HG03280 (cell line): ENCODE measurements at regions not wholly inside any gene's neighbourhood (a gene's known extent, or its start where the extent isn't known, plus 50 kb on each side); places are given as distances from the start of the nearest gene placed in this dataset.
"Not testable (repeated sequence)": the region's sequence is repeated elsewhere in the genome, so short reads cannot be mapped to it uniquely, and the experiment has no call there.

Experiments
- ATAC-seq: cut with Tn5 transposase; IDR thresholded peaks from one replicate; pipeline ENCODE4 v1.9.1; 2021; ENCODE audit warnings: mild to moderate bottlenecking, moderate library complexity; ENCODE audit not compliant: unreplicated experiment

GRCh38 chr7:39824456-39825200 lies 125.4 kb upstream of the CDK13 start:
- no peak for ATAC-seq

DNA sequence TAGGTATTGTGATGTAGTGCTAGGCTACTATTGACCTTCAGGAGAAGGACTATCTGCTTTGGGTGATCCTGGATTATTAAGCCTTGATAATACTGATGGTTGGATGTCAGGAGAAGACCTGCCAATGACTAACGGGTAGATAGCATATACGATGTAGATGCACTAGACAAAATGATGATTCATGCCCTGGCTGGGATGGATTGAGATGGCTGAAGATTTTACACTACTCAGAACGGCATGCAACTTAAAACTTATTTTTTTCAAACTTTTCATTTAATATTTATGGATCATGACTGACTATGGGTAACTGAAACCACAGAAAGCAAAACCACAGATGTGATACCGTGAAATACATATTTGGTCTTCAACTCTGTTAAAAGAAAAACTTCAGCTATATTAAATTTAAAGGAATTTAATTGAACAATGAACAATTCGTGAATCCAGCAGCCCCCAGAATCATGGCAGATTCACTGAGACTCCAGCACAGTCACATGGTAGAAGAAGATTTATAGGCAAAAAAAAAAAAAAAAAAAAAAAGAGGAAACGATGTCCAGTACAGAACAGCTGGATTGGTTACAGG lies 124.6 kb upstream of the CDK13 start:
- ATAC-seq: no peak

- no peak for ATAC-seq
These were observed 123.9 kb upstream of the CDK13 start for GRCh38 chr7:39826166-39826565.

- ATAC-seq: no peak
These were observed 122.5 kb upstream of the CDK13 start for GRCh38 chr7:39827571-39827970.

GRCh38 chr7:39829028-39829427 lies 121.0 kb upstream of the CDK13 start:
- no peak for ATAC-seq

- no peak for ATAC-seq
These were observed 117.5 kb upstream of the CDK13 start for GRCh38 chr7:39832519-39833085.

GRCh38 chr7:39833180-39833799 lies 116.8 kb upstream of the CDK13 start:
- not testable (repeated sequence) for ATAC-seq

DNA sequence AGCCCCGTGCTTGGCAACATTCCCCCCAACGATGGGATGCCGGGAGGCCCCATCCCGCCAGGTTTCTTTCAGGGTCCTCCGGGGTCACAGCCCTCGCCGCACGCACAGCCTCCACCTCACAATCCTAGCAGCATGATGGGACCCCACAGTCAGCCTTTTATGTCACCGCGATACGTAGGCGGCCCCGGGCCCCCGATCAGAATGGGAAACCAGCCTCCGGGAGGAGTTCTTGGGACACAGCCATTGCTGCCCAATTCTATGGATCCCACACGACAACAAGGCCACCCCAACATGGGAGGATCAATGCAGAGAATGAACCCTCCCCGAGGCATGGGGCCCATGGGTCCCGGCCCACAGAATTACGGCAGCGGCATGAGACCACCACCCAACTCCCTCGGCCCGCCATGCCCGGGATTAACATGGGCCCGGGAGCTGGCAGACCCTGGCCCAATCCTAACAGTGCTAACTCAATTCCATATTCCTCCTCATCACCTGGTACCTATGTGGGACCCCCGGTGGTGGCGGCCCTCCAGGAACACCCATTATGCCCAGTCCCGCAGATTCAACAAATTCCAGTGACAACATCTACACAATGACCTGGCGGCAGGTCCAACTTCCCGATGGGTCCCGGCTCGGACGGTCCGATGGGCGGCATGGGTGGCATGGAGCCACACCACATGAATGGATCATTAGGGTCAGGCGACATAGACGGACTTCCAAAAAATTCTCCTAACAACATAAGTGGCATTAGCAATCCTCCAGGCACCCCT lies 116.0 kb upstream of the CDK13 start:
- ATAC-seq: not testable (repeated sequence)

- no peak for ATAC-seq
These were observed 111.7 kb upstream of the CDK13 start for GRCh38 chr7:39838326-39838725.

DNA sequence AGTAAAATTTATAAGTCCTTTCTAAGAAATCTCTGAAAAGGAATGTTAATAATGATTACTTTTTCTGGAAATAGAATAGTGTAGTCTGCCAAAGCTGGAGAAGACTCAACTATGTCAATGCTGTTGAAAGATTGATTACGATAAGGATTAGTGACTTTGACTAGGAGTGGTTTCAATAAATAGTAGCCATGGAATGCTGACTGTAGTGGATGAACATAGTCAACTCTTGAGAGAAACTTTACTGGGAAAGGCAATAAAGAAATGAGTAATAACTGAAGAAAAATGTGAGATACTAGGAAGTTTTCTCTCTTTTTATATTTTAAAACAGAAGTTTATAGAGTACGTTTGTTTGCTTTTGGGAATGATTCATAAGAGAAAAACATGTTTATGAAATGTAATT lies 105.0 kb upstream of the CDK13 start:
- no peak for ATAC-seq

GRCh38 chr7:39847227-39847626 lies 102.8 kb upstream of the CDK13 start:
- no peak for ATAC-seq

DNA sequence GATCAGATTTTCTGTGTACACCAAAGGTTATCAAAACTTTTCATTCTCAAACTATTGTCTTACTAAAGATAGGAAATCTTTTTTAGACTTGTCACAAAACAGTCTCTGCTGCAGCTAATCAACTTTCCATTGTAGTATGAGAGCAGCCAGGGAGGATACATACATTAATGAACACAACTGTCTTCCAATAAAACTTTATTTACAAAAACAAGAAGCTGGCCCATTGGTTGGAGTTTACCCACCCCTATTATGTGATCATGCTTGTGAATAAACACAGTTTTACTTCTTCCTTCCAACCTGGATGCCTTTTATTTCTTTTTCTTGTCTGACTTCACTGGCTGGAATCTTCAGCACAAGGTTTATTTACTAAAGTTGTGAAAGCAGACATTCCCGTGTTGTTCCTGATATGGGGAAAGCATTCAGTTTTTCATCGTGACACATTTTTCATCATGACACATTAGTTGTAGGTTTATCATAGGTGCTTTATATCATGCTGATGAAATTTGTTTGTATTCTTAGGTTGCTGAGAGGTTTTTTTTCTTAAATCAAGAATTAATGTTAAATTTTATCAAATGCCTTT lies 98.5 kb upstream of the CDK13 start:
- ATAC-seq: no peak

- peak; percentile 90 for ATAC-seq
These were observed 95.3 kb upstream of the CDK13 start for GRCh38 chr7:39854616-39855324.

DNA sequence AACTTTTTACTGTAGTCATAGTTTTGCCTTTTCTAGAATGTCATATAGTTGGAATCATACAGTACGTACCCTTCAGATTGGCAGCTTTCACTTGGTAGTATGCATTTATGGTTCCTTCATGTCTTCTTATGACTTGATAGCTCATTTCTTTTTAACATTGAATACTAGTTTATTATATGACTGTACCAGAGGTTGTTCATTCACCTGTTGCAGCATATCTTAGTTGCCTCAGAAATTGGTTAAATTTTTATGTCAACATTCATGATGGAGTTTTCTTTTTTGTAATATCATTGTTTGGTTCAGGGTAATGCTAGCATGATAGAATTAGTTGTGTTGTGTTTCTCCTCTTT lies 94.8 kb upstream of the CDK13 start:
- ATAC-seq: no peak

- not testable (repeated sequence) for ATAC-seq
These were observed 86.3 kb upstream of the CDK13 start for GRCh38 chr7:39863675-39864322.

DNA sequence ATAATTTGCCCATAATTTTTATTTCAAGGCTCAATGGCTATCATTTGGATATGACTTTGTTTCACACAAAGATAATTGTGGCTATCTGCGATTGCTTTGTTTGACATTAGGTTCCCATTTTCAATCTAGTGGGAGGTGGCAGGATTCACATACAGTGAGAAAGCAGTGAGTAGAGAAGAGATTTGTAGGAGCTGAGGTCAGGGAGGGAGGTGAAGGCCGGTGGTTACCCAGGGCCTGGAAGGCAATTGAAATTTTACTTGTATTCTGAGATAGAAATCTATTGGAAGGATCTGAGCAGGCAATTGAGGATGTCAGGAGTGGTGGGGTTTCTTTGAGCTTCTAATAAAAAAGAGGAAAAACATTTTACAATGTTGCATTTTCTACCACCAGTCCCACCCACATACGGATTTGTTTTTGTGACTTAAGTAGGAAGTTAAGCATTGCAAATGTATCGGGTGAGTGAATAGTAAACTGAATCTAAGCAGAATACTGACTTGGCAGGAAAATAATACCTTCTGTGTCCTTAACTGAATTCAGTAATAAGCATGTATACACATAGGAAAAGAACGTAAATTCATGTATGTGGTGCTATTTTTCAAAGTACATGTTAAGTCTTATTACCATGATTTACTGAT lies 80.1 kb upstream of the CDK13 start:
- ATAC-seq: not testable (repeated sequence)

- not testable (repeated sequence) for ATAC-seq
These were observed 78.4 kb upstream of the CDK13 start for GRCh38 chr7:39871610-39872009.

DNA sequence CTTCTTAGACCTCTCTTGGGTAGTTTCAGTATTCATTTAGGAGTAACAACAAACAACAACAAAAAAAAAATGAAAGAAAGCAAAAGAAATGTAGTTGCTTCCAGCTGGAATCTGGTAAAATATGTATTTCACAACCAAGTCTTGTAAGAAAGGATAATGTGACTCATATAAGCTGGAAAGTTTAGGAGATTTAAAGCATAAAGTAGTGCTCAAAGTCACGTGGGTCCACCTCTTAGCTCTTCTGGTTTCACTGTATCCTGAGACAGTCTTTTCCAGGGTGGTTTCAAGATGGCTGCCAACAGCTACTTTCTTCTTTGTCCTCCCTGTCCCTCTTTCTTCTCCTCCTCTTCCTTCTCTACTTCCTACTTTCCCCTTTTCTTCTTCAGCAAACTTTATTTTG lies 69.5 kb upstream of the CDK13 start:
- no peak for ATAC-seq

DNA sequence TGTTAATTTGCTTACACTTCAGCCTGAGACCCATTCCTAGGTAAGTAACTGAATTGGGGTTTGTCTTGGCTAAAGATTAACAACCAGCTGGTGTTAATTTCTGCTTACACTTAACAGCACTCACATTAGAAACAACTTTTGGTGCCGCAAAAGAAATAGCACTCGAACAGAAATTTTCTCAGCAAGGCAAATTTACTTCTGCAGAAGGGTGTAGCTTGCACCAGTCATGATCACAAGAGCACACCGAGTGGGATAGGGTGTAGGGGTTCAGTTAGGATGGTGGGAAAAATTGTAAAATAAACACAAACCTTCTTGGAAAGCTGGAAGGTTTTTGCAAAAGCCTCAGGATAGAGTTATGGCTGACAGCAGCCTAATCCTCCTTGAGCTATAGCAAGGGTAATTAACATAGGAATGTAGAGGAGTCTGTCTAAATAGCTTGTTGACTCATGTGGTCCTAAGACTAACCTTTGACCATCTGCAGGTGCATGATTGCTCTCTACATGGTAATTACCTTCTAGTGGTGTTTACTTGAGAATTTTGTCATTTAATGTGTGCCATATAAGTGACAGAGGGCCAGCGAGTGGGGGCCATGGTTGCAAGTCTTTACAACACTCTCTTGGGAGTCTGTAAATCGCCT lies 67.8 kb upstream of the CDK13 start:
- ATAC-seq: no peak
